ENCODE measurements at regions not wholly inside any gene's neighbourhood (a gene's known extent, or its start where the extent isn't known, plus 50 kb on each side); places are given as distances from the start of the nearest gene placed in this dataset.

GRCh38 chr6:169974663-169975062, 223.2 kb downstream of the ERMARD start:
- TF ChIP-seq POLR2AphosphoS5 (IDR thresholded peaks at IDR 0.05; ENCODE audit: low read depth, low read length) (no peak), FOXP2 (optimal IDR thresholded peaks at IDR 0.05; ENCODE audit: borderline replicate concordance, extremely low read depth, extremely low read length, insufficient read depth) (no peak), REST (IDR thresholded peaks at IDR 0.05; ENCODE audit: insufficient read depth in 1 of 2, low read depth in 2 of 2, low read length in 2 of 2) (no peak), TAF1 (IDR thresholded peaks at IDR 0.05; ENCODE audit: borderline replicate concordance, insufficient read depth, low read length) (no peak), SIN3A (IDR thresholded peaks at IDR 0.05; ENCODE audit: borderline replicate concordance, insufficient read depth, low read length) (no peak)
